HG02981 (cell line): ENCODE measurements at regions not wholly inside any gene's neighbourhood (a gene's known extent, or its start where the extent isn't known, plus 50 kb on each side); places are given as distances from the start of the nearest gene placed in this dataset.
A peak's percentile ranks its signal among the peaks of the same experiment; 100 is the strongest.

Experiments used
- ATAC-seq: cut with Tn5 transposase; IDR thresholded peaks from one replicate; pipeline ENCODE4 v1.9.1; 2021; ENCODE audit warnings: mild to moderate bottlenecking, moderate library complexity; ENCODE audit not compliant: unreplicated experiment

GRCh38 chr4:116872941-116873340, 212.4 kb downstream of the TRAM1L1 start:
- no peak for ATAC-seq

- no peak for ATAC-seq
Observed at GRCh38 chr4:116872308-116872707, 213.1 kb downstream of the TRAM1L1 start.

- no peak for ATAC-seq
Observed at GRCh38 chr4:116870686-116871085, 214.7 kb downstream of the TRAM1L1 start.

- ATAC-seq: no peak
Observed at GRCh38 chr4:116866106-116866505, 219.3 kb downstream of the TRAM1L1 start.

- ATAC-seq: no peak
Observed at GRCh38 chr4:116862592-116862991, 222.8 kb downstream of the TRAM1L1 start.

GRCh38 chr4:116860891-116861290, 224.5 kb downstream of the TRAM1L1 start:
- ATAC-seq: no peak

GRCh38 chr4:116849620-116850019, 235.8 kb downstream of the TRAM1L1 start:
- ATAC-seq: no peak

- ATAC-seq: no peak
Observed at GRCh38 chr4:116847616-116848015, 237.8 kb downstream of the TRAM1L1 start.

GRCh38 chr4:116839826-116840225, 245.6 kb downstream of the TRAM1L1 start:
- ATAC-seq: no peak

- ATAC-seq: no peak
Observed at GRCh38 chr4:116838609-116839008, 246.8 kb downstream of the TRAM1L1 start.

GRCh38 chr4:116829187-116829586, 256.2 kb downstream of the TRAM1L1 start:
- ATAC-seq: no peak

GRCh38 chr4:116824172-116824571, 261.2 kb downstream of the TRAM1L1 start:
- ATAC-seq: no peak

GRCh38 chr4:116811730-116812129, 273.6 kb downstream of the TRAM1L1 start:
- no peak for ATAC-seq

- no peak for ATAC-seq
Observed at GRCh38 chr4:116796022-116796421, 289.4 kb downstream of the TRAM1L1 start.

GRCh38 chr4:116788723-116789122, 296.7 kb downstream of the TRAM1L1 start:
- ATAC-seq: no peak

- no peak for ATAC-seq
Observed at GRCh38 chr4:116755051-116755450, 330.3 kb downstream of the TRAM1L1 start.

- no peak for ATAC-seq
Observed at GRCh38 chr4:116752027-116752426, 333.3 kb downstream of the TRAM1L1 start.

GRCh38 chr4:116736756-116737155, 348.6 kb downstream of the TRAM1L1 start:
- no peak for ATAC-seq

GRCh38 chr4:116734178-116734577, 351.2 kb downstream of the TRAM1L1 start:
- ATAC-seq: no peak

- ATAC-seq: no peak
Observed at GRCh38 chr4:116733370-116733769, 352.0 kb downstream of the TRAM1L1 start.

- no peak for ATAC-seq
Observed at GRCh38 chr4:116726523-116726922, 358.9 kb downstream of the TRAM1L1 start.

- ATAC-seq: peak; percentile 94
Observed at GRCh38 chr4:116724249-116724648, 361.1 kb downstream of the TRAM1L1 start.

GRCh38 chr4:116705466-116705865, 379.9 kb downstream of the TRAM1L1 start:
- no peak for ATAC-seq

- no peak for ATAC-seq
Observed at GRCh38 chr4:116702949-116703348, 382.4 kb downstream of the TRAM1L1 start.
